GM12892 (cell line): ENCODE measurements at regions not wholly inside any gene's neighbourhood (a gene's known extent, or its start where the extent isn't known, plus 50 kb on each side); places are given as distances from the start of the nearest gene placed in this dataset.

Experiments used
- POLR2A ChIP-seq: IDR thresholded peaks from 2 replicates; pipeline ENCODE4 v1.6.1; 2011; ENCODE audit warnings: low read depth, low read length, control low read depth
- POLR2AphosphoS5 ChIP-seq: IDR thresholded peaks from 2 replicates; pipeline ENCODE4 v1.6.1; 2011; ENCODE audit warnings: low read depth, low read length, control low read depth

DNA sequence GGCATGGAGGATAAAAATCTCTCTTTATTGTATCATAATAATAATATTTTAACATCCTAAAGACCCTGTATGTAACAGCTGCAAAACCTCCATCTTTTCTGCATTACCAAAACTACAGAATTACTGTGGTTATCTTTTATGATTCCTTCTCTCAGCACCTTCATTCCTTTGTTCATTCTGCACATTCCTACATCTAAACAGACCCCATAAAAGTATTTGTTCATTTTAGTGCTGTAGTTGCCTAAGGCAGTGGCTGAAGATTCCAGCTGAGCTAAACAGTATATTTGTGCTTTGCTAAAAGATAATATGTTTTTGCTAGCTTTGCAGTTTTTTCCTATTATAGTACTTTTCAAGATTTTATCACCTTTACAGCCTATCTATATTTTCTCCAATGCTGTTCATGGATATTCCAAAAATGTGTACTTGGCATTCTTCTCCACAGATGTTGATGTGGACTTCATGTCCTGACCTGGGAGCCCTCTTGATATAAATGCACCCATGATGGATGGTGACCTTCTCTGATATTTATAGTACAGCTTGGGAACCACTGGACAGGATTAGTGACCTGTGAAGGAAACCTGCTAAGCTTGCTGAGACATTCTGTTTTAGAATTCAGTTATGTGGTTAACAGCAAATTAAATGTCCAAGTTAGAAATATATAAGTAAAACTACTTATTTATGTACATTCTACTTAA is 2832.9 kb upstream of the PCDH20 start:
- TF ChIP-seq POLR2A, result no peak
- no peak for TF ChIP-seq POLR2AphosphoS5
